ENCODE measurements at regions not wholly inside any gene's neighbourhood (a gene's known extent, or its start where the extent isn't known, plus 50 kb on each side); places are given as distances from the start of the nearest gene placed in this dataset.

- TF ChIP-seq ESRRA (CRISPR knock-in tag; IDR thresholded peaks at IDR 0.05; ENCODE audit: low read depth), result no peak
- TF ChIP-seq ZNF362 (CRISPR knock-in tag; IDR thresholded peaks at IDR 0.05; ENCODE audit: borderline replicate concordance), result no peak
- TF ChIP-seq MYPOP (CRISPR knock-in tag; IDR thresholded peaks at IDR 0.05), result no peak
Measured at GRCh38 chr12:24425601-24425970, 476.1 kb upstream of the SOX5 start (continued).

- no TSS peak for BruUV-seq (replicated peaks)
- CTCF ChIA-PET (ENCODE audit: low intra/inter-chr PET ratio, low total read pairs), result no interaction called here
- TF ChIP-seq TMF1 (CRISPR knock-in tag; IDR thresholded peaks at IDR 0.05; ENCODE audit: low read depth) (no peak), ZNF841 (CRISPR knock-in tag; IDR thresholded peaks at IDR 0.05; ENCODE audit: borderline replicate concordance) (no peak), ZNF407 (CRISPR knock-in tag; IDR thresholded peaks at IDR 0.05; ENCODE audit: not compliant biosample characterization) (no peak), GTF3A (CRISPR knock-in tag; conservative IDR thresholded peaks at IDR 0.05) (no peak), JUN (CRISPR knock-in tag; IDR thresholded peaks at IDR 0.05) (no peak)
Measured at GRCh38 chr12:24424889-24425600, 475.6 kb upstream of the SOX5 start.

More at GRCh38 chr12:24424889-24425600, 475.6 kb upstream of the SOX5 start:
- FAIRE-seq (no peak), ATAC-seq (no peak), DNase-seq (ENCODE audit: low spot score) (no peak)
- in situ Hi-C loops (cut with HindIII; ENCODE audit: extremely low pct_ligation_motif_present, low pct_unique_long_range_greater_than_20kb) (no loop called here), intact Hi-C loops (cut with micrococcal nuclease; ENCODE audit: unreplicated experiment) (no loop called here)
- Histone ChIP-seq H3K4me3 (replicated peaks in 1 of 3; ENCODE audit: insufficient read depth in 1 of 3, low read depth in 2 of 3, low read length in 3 of 3) (no peak overlapping the region), H4K20me1 (ENCODE audit: insufficient read depth, low read length) (no peaks in the 10 kb centered on the region), H3K9ac (ENCODE audit: insufficient read depth, low read depth, low read length) (no peak overlapping the region), H3K4me2 (ENCODE audit: low read depth, low read length) (no peak overlapping the region), H2AFZ (ENCODE audit: low read length) (no peak overlapping the region), H3K36me3 (replicated peaks in 1 of 2; ENCODE audit: control insufficient read depth in 1 of 2, insufficient read depth in 2 of 2, low read length in 2 of 2) (no peaks in the 10 kb centered on the region), H3K4me1 (ENCODE audit: insufficient read depth, low read length) (no peaks in the 10 kb centered on the region), H3K79me2 (ENCODE audit: insufficient read depth, low read length) (no peaks in the 10 kb centered on the region), H3K27ac (ENCODE audit: extremely low read length, insufficient read depth, low read length) (no peak overlapping the region), H3K9me3 (ENCODE audit: low read length) (no peaks in the 10 kb centered on the region), H3K27me3 (ENCODE audit: control insufficient read depth in 1 of 2, insufficient read depth in 2 of 2, low read length in 2 of 2) (no peaks in the 10 kb centered on the region)
- POLR2A ChIA-PET, result no interaction called here
- WGBS (ENCODE audit: low lambda C conversion rate), result 26% methylated on average over 6 of the region's 6 CpGs

All from HepG2 (cell line).